H1 (cell line): ENCODE measurements at regions not wholly inside any gene's neighbourhood (a gene's known extent, or its start where the extent isn't known, plus 50 kb on each side); places are given as distances from the start of the nearest gene placed in this dataset.

Experiments used
- CTCF ChIA-PET: fragments of 300-600 bp; sonication (Branson Sonifier 250); formaldehyde crosslinking; loops from one replicate; lab custom pipeline; 2021; ENCODE audit not compliant: partially characterized antibody; lab: Charles Lee
- POLR2A ChIA-PET: fragments of 300-600 bp; sonication (Branson Sonifier 250); formaldehyde crosslinking; loops from one replicate; lab custom pipeline; 2021; ENCODE audit warnings: inconsistent platforms; ENCODE audit not compliant: partially characterized antibody; lab: Charles Lee
- DNase-seq, 2 experiments: peaks; one replicate each; pipeline versions ENCODE4 v3.0.0 to v3.0.0-alpha.2; 2010 to 2022; ENCODE audit warnings: low spot score in 2 of 2, low read depth in 1 of 2, mixed read lengths in 1 of 2
- FAIRE-seq: peaks from 2 replicates; lab custom pipeline; 2011; peaks lifted over from hg19 to GRCh38; lab: Jason Lieb, UNC
- H2AFZ ChIP-seq: 2 replicates; pipeline ENCODE4 v1.8.1; 2012; ENCODE audit warnings: low read length, inconsistent platforms
- H2AK5ac ChIP-seq: 2 replicates; pipeline ENCODE4 v1.6.1; 2013; ENCODE audit warnings: low read depth, low read length
- H2BK120ac ChIP-seq: replicated peaks from 2 replicates; pipeline ENCODE3; 2013; ENCODE audit warnings: low read depth, low read length, inconsistent platforms
- H2BK12ac ChIP-seq: 2 replicates; pipeline ENCODE4 v1.6.1; 2013; ENCODE audit warnings: low read depth, low read length
- H2BK15ac ChIP-seq: 2 replicates; pipeline ENCODE4 v1.6.1; 2013; ENCODE audit warnings: low read length
- H2BK20ac ChIP-seq: 2 replicates; pipeline ENCODE4 v1.6.1; 2013; ENCODE audit warnings: low read length
- H2BK5ac ChIP-seq: 2 replicates; pipeline ENCODE4 v1.6.1; 2013; ENCODE audit warnings: low read depth, low read length
- H3K14ac ChIP-seq: 2 replicates; pipeline ENCODE4 v1.6.1; 2013; ENCODE audit warnings: inconsistent platforms; ENCODE audit not compliant: insufficient read length
- H3K18ac ChIP-seq: 2 replicates; pipeline ENCODE4 v1.6.1; 2013; ENCODE audit warnings: low read length; ENCODE audit errors: extremely low read depth
- H3K23ac ChIP-seq: 2 replicates; pipeline ENCODE4 v1.6.1; 2013; ENCODE audit warnings: inconsistent platforms; ENCODE audit not compliant: insufficient read length
- H3K23me2 ChIP-seq: 2 replicates; pipeline ENCODE4 v1.6.1; 2013; ENCODE audit warnings: low read depth, low read length
- H3K27ac ChIP-seq: 2 replicates; pipeline ENCODE4 v1.6.1; 2011; ENCODE audit warnings: low read depth, low read length, inconsistent platforms
- H3K27me3 ChIP-seq, 4 experiments: replicated peaks in 1 of 4; 1 replicate in 1 of 4; 2 replicates in 3 of 4; pipeline versions ENCODE4 v1.6.1 to v1.8.1; 2011 to 2013; ENCODE audit warnings: low read length in 3 of 4, mild to moderate bottlenecking in 3 of 4, inconsistent platforms in 2 of 4, mixed read lengths in 2 of 4, moderate library complexity in 1 of 4; ENCODE audit not compliant: control insufficient read depth in 3 of 4, insufficient read depth in 3 of 4; ENCODE audit errors: extremely low read depth in 1 of 4
- H3K36me3 ChIP-seq, 4 experiments: 2 replicates each; pipeline versions ENCODE4 v1.6.1 to v1.8.1; 2011 to 2013; ENCODE audit warnings: mild to moderate bottlenecking in 4 of 4, low read length in 3 of 4, moderate library complexity in 2 of 4, control low read depth in 1 of 4, inconsistent platforms in 1 of 4; ENCODE audit not compliant: insufficient read depth in 4 of 4, control insufficient read depth in 2 of 4
- H3K4ac ChIP-seq: replicated peaks from 2 replicates; pipeline ENCODE3; 2013; ENCODE audit warnings: low read length, low read depth, mixed read lengths, inconsistent platforms; ENCODE audit not compliant: insufficient read length
- H3K4me1 ChIP-seq, 4 experiments: replicated peaks in 1 of 4; 1 replicate in 1 of 4; 2 replicates in 3 of 4; pipeline versions ENCODE4 v1.6.1 to v1.8.1; 2011 to 2013; ENCODE audit warnings: low read length in 3 of 4, inconsistent platforms in 2 of 4, mixed read lengths in 1 of 4; ENCODE audit not compliant: insufficient read depth in 4 of 4, control insufficient read depth in 3 of 4
- H3K4me2 ChIP-seq, 2 experiments: 2 replicates each; pipeline versions ENCODE4 v1.6.1 to v1.8.1; 2011 to 2013; ENCODE audit warnings: low read depth in 2 of 2, low read length in 2 of 2, control low read depth in 1 of 2, inconsistent platforms in 1 of 2, mild to moderate bottlenecking in 1 of 2; ENCODE audit not compliant: insufficient read depth in 1 of 2
- H3K4me3 ChIP-seq, 4 experiments: fragments of 200-600, 300-600 bp in 1 of 4; sonication (generic), shearing (Covaris generic), sonication (Bioruptor Twin) in 1 of 4; 2 replicates each; pipeline versions ENCODE4 v1.5.1 to v1.8.1; 2011 to 2016; ENCODE audit warnings: low read length in 4 of 4, low read depth in 3 of 4, control low read depth in 2 of 4, inconsistent platforms in 2 of 4, mild to moderate bottlenecking in 2 of 4, mixed read lengths in 1 of 4, moderate library complexity in 1 of 4; ENCODE audit not compliant: insufficient read depth in 2 of 4; ENCODE audit errors: extremely low read depth in 1 of 4
- H3K56ac ChIP-seq: replicated peaks from 2 replicates; pipeline ENCODE3; 2013; ENCODE audit warnings: low read depth, mild to moderate bottlenecking, mixed read lengths, low read length, inconsistent platforms; ENCODE audit not compliant: insufficient read length
- H3K79me1 ChIP-seq: 2 replicates; pipeline ENCODE4 v1.6.1; 2013; ENCODE audit warnings: low read depth, low read length, control low read depth
- H3K79me2 ChIP-seq, 2 experiments: 2 replicates each; pipeline versions ENCODE4 v1.6.1 to v1.8.1; 2012 to 2013; ENCODE audit warnings: low read length in 2 of 2, mild to moderate bottlenecking in 2 of 2, inconsistent platforms in 1 of 2; ENCODE audit not compliant: insufficient read depth in 2 of 2, control insufficient read depth in 1 of 2
- H3K9ac ChIP-seq, 4 experiments: replicated peaks in 1 of 4; 1 replicate in 1 of 4; 2 replicates in 3 of 4; pipeline versions ENCODE4 v1.6.1 to v1.8.1; 2011 to 2013; ENCODE audit warnings: low read depth in 3 of 4, low read length in 3 of 4, control low read depth in 2 of 4, mild to moderate bottlenecking in 2 of 4, moderate library complexity in 2 of 4, inconsistent platforms in 1 of 4; ENCODE audit errors: extremely low read depth in 1 of 4
- H3K9me3 ChIP-seq, 2 experiments: 2 replicates each; pipeline versions ENCODE4 v1.6.1 to v1.8.1; 2012 to 2013; ENCODE audit warnings: mild to moderate bottlenecking in 2 of 2, moderate library complexity in 2 of 2, control low read depth in 1 of 2, inconsistent platforms in 1 of 2, low read depth in 1 of 2, low read length in 1 of 2, mixed read lengths in 1 of 2; ENCODE audit not compliant: insufficient read depth in 2 of 2
- H4K20me1 ChIP-seq, 2 experiments: replicated peaks in 1 of 2; 2 replicates each; pipeline versions ENCODE3 to v1.8.1; 2011 to 2013; ENCODE audit warnings: inconsistent platforms in 2 of 2, low read length in 2 of 2, mild to moderate bottlenecking in 1 of 2; ENCODE audit not compliant: insufficient read depth in 2 of 2, control insufficient read depth in 1 of 2
- H4K5ac ChIP-seq: 2 replicates; pipeline ENCODE4 v1.6.1; 2013; ENCODE audit warnings: low read length, low read depth, mixed read lengths, inconsistent platforms; ENCODE audit not compliant: insufficient read length
- H4K8ac ChIP-seq: 2 replicates; pipeline ENCODE4 v1.8.0; 2013; ENCODE audit warnings: mild to moderate bottlenecking, moderate library complexity, low read length, inconsistent platforms; ENCODE audit not compliant: insufficient read depth; ENCODE audit errors: extremely low read depth
- H4K91ac ChIP-seq: replicated peaks from 2 replicates; pipeline ENCODE3; 2013; ENCODE audit warnings: low read length, mixed read lengths, inconsistent platforms; ENCODE audit not compliant: insufficient read length
- EP300 ChIP-seq, 2 experiments: IDR thresholded peaks; 1 replicate in 1 of 2; 2 replicates in 1 of 2; pipeline ENCODE4 v1.6.1; 2011 to 2012; ENCODE audit warnings: low read depth in 2 of 2, low read length in 2 of 2, mild to moderate bottlenecking in 2 of 2, borderline replicate concordance in 1 of 2, inconsistent platforms in 1 of 2, moderate library complexity in 1 of 2
- GTF2F1 ChIP-seq: IDR thresholded peaks from 2 replicates; pipeline ENCODE4 v1.6.1; 2012; ENCODE audit warnings: low read depth, low read length, improper control_type of control experiment, borderline replicate concordance
- SIX5 ChIP-seq: IDR thresholded peaks from 2 replicates; pipeline ENCODE4 v1.6.1; 2011; ENCODE audit warnings: mild to moderate bottlenecking, low read depth, low read length
- TAF1 ChIP-seq: IDR thresholded peaks from 2 replicates; pipeline ENCODE4 v1.6.1; 2011; ENCODE audit warnings: mild to moderate bottlenecking, low read depth, low read length
- TCF12 ChIP-seq: IDR thresholded peaks from 2 replicates; pipeline ENCODE4 v1.6.1; 2011; ENCODE audit warnings: low read depth, mild to moderate bottlenecking, low read length
- WGBS, 2 experiments: shearing (Covaris generic) in 1 of 2; methylation state at CpG; one replicate each; pipeline versions ENCODE4 v1.1.6 to v1.1.7; 2013 to 2015; ENCODE audit warnings: low lambda C conversion rate in 2 of 2, mixed read lengths in 2 of 2, inconsistent platforms in 1 of 2, low coverage in 1 of 2, missing lambda C conversion rate in 1 of 2; ENCODE audit not compliant: insufficient replicate concordance in 2 of 2, insufficient coverage in 1 of 2, insufficient read length in 1 of 2; ENCODE audit errors: extremely low coverage in 1 of 2, missing lambda C conversion rate in 1 of 2; 5-methylcytosine and 5-hydroxymethylcytosine counted together

DNA sequence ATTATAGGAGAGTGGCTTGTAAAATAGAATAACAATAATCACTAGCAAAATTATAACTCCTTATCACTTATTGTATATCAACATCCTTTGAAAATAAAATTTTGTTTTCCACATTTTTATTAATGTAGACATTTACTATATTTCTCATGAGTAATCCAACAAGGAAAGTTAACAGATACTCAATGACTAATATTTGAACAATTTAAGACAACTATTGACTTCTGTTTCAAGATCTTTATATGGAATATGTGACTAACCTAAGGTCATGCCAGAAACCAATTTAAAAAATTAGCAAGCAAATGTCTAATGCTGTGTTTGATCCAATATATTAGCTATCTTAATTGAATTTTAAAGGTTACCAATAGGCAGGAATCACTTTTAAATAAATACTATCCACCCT lies 638.5 kb upstream of the FLRT2 start (continued):
- TF ChIP-seq SIX5: no peak
- TF ChIP-seq, all 59 proteins: peak for 0

DNA sequence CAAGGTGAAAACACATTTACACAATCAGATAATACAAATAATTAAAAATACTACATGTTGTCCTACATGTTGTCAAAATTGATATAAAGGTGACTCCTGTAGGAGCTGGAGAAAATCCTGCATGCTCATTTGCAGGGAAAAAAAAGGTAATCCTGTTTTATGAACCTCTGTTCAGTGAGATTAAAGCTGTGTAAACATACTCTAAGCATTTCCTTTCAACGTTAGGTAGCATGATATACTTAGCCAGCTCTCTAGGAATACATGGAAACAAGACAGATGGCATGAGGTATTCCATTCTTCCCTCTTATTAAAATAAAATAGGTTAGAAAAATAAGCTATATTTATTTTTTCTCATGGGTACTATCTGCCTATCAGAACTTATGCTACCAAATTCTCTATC lies 635.7 kb upstream of the FLRT2 start:
- Histone ChIP-seq H3K4ac (no peak overlapping the region), H3K79me1 (no peaks in the 10 kb centered on the region), H2AK5ac (no peak overlapping the region), H3K9me3 (no peaks in the 10 kb centered on the region), H3K9ac (no peak overlapping the region), H3K14ac (no peak overlapping the region), H3K79me2 (no peaks in the 10 kb centered on the region), H3K4me3 (no peak overlapping the region), H4K8ac (no peak overlapping the region), H2BK15ac (no peak overlapping the region), H3K4me1 (no peaks in the 10 kb centered on the region), H3K27ac (no peak overlapping the region), H2BK5ac (no peak overlapping the region), H3K36me3 (no peaks in the 10 kb centered on the region), H2BK12ac (no peak overlapping the region), H4K91ac (no peak overlapping the region), H4K20me1 (no peaks in the 10 kb centered on the region), H3K23ac (no peak overlapping the region), H2BK120ac (no peak overlapping the region), H4K5ac (no peak overlapping the region), H3K27me3 (no peaks in the 10 kb centered on the region), H3K56ac (no peak overlapping the region), H2BK20ac (no peak overlapping the region), H3K4me2 (no peak overlapping the region), H3K18ac (no peak overlapping the region), H3K23me2 (no peaks in the 10 kb centered on the region), H2AFZ (no peak overlapping the region)
- TF ChIP-seq EP300 (IDR thresholded peaks at IDR 0.05; ENCODE audit: borderline replicate concordance in 1 of 2, low read depth in 2 of 2, low read length in 2 of 2) (no peak), GTF2F1 (no peak), TCF12 (no peak), TAF1 (no peak), SIX5 (no peak)
- POLR2A ChIA-PET: no interaction called here
- CTCF ChIA-PET: interaction anchor here (1.2 kb wide), 1 partner anchor 10 kb away, joined by 4 read pairs; no protein-coding TSS in a partner anchor
- DNase-seq (no peak), FAIRE-seq (no peak)
- WGBS, 2 experiments: 82% methylated on average over 1 of the region's 1 CpG; no CpG with 5 or more reads in 1 of the 2 experiments
